ENCODE measurements at regions not wholly inside any gene's neighbourhood (a gene's known extent, or its start where the extent isn't known, plus 50 kb on each side); places are given as distances from the start of the nearest gene placed in this dataset.

- no peaks in the 10 kb centered on the region for H3K79me2 ChIP-seq (ENCODE audit: control insufficient read depth, insufficient read depth, low read length)
- ATAC-seq (ENCODE audit: low read depth) (no peak), DNase-seq (no peak)
- TF ChIP-seq EZH2 (IDR thresholded peaks at IDR 0.05; ENCODE audit: borderline replicate concordance, insufficient read depth, low read depth, low read length, poor library complexity, severe bottlenecking) (no peak), CTCF (IDR thresholded peaks at IDR 0.05) (no peak)
- no peak overlapping the region for H3K27ac ChIP-seq (ENCODE audit: low read length in 2 of 2)
- H3K4me3 Mint-ChIP-seq, result no peak overlapping the region
- no peaks in the 10 kb centered on the region for H3K9me3 ChIP-seq (ENCODE audit: control extremely low read depth in 1 of 3, control insufficient read depth in 2 of 3, insufficient read depth in 1 of 3, low read length in 2 of 3)
- POLR2A ChIA-PET, result no interaction called here
- H3K27me3 ChIP-seq (replicated peaks in 1 of 4; ENCODE audit: control extremely low read depth in 1 of 4, control insufficient read depth in 3 of 4, insufficient read depth in 4 of 4, low read length in 3 of 4), result no peaks in the 10 kb centered on the region
- H3K4me3 ChIP-seq (ENCODE audit: control extremely low read depth in 1 of 5, extremely low read depth in 1 of 5, insufficient read depth in 1 of 5, low read depth in 2 of 5, low read length in 4 of 5), result no peak overlapping the region
- H3K36me3 ChIP-seq (replicated peaks in 1 of 2; ENCODE audit: control extremely low read depth in 1 of 2, control insufficient read depth in 1 of 2, extremely low read depth in 1 of 2, insufficient read depth in 2 of 2, low read length in 1 of 2), result no peaks in the 10 kb centered on the region
- H3K27ac Mint-ChIP-seq, result no peak overlapping the region
- H4K20me1 ChIP-seq (ENCODE audit: control insufficient read depth, insufficient read depth, low read length, poor library complexity, severe bottlenecking), result no peaks in the 10 kb centered on the region
- no peaks in the 10 kb centered on the region for H3K27me3 Mint-ChIP-seq
- WGBS (ENCODE audit: insufficient coverage), result 57% methylated on average over 1 of the region's 2 CpGs
- no peaks in the 10 kb centered on the region for H3K9me3 Mint-ChIP-seq (ENCODE audit: insufficient read depth)
- intact Hi-C loops (cut with micrococcal nuclease), result no loop called here
- H3K4me2 ChIP-seq (replicated peaks; ENCODE audit: low read depth, low read length, poor library complexity, severe bottlenecking), result no peak overlapping the region
- no peaks in the 10 kb centered on the region for H3K4me1 Mint-ChIP-seq
- no peak overlapping the region for H3K9ac ChIP-seq (ENCODE audit: low read length)
- H3K4me1 ChIP-seq (ENCODE audit: control insufficient read depth in 2 of 2, insufficient read depth in 2 of 2, low read length in 2 of 2), result no peaks in the 10 kb centered on the region
- H2AFZ ChIP-seq (ENCODE audit: insufficient read depth, low read depth, low read length, poor library complexity, severe bottlenecking), result no peak overlapping the region
- CTCF ChIA-PET, result no interaction called here
Observed at GRCh38 chr7:82677493-82677892, 233.9 kb upstream of the CACNA2D1 start.

GRCh38 chr7:82676777-82677463, 233.3 kb upstream of the CACNA2D1 start:
- H3K27me3 Mint-ChIP-seq, result no peaks in the 10 kb centered on the region
- TF ChIP-seq EZH2 (IDR thresholded peaks at IDR 0.05; ENCODE audit: borderline replicate concordance, insufficient read depth, low read depth, low read length, poor library complexity, severe bottlenecking) (no peak), CTCF (IDR thresholded peaks at IDR 0.05) (no peak)
- Histone ChIP-seq H3K27ac (ENCODE audit: low read length in 2 of 2) (no peak overlapping the region), H2AFZ (ENCODE audit: insufficient read depth, low read depth, low read length, poor library complexity, severe bottlenecking) (no peak overlapping the region), H3K27me3 (replicated peaks in 1 of 4; ENCODE audit: control extremely low read depth in 1 of 4, control insufficient read depth in 3 of 4, insufficient read depth in 4 of 4, low read length in 3 of 4) (no peaks in the 10 kb centered on the region), H3K79me2 (ENCODE audit: control insufficient read depth, insufficient read depth, low read length) (no peaks in the 10 kb centered on the region), H3K9me3 (ENCODE audit: control extremely low read depth in 1 of 3, control insufficient read depth in 2 of 3, insufficient read depth in 1 of 3, low read length in 2 of 3) (no peaks in the 10 kb centered on the region), H3K4me2 (replicated peaks; ENCODE audit: low read depth, low read length, poor library complexity, severe bottlenecking) (no peak overlapping the region), H3K4me1 (ENCODE audit: control insufficient read depth in 2 of 2, insufficient read depth in 2 of 2, low read length in 2 of 2) (no peaks in the 10 kb centered on the region), H3K9ac (ENCODE audit: low read length) (no peak overlapping the region), H3K4me3 (ENCODE audit: control extremely low read depth in 1 of 5, extremely low read depth in 1 of 5, insufficient read depth in 1 of 5, low read depth in 2 of 5, low read length in 4 of 5) (no peak overlapping the region), H4K20me1 (ENCODE audit: control insufficient read depth, insufficient read depth, low read length, poor library complexity, severe bottlenecking) (no peaks in the 10 kb centered on the region), H3K36me3 (replicated peaks in 1 of 2; ENCODE audit: control extremely low read depth in 1 of 2, control insufficient read depth in 1 of 2, extremely low read depth in 1 of 2, insufficient read depth in 2 of 2, low read length in 1 of 2) (no peaks in the 10 kb centered on the region)
- ATAC-seq (ENCODE audit: low read depth) (no peak), DNase-seq (no peak)
- no CpG with 5 or more reads among the region's 5 CpGs for WGBS (ENCODE audit: insufficient coverage)
- H3K4me1 Mint-ChIP-seq, result no peaks in the 10 kb centered on the region
- CTCF ChIA-PET, result no interaction called here
- intact Hi-C loops (cut with micrococcal nuclease), result no loop called here
- H3K9me3 Mint-ChIP-seq (ENCODE audit: insufficient read depth), result no peaks in the 10 kb centered on the region
- H3K4me3 Mint-ChIP-seq, result no peak overlapping the region
- POLR2A ChIA-PET, result no interaction called here
- no peak overlapping the region for H3K27ac Mint-ChIP-seq

Measured in B cell (primary cell).